UCSD-AML1 (cell line): ENCODE measurements at regions not wholly inside any gene's neighbourhood (a gene's known extent, or its start where the extent isn't known, plus 50 kb on each side); places are given as distances from the start of the nearest gene placed in this dataset.

Experiments
- DNase-seq: peaks from one replicate; lab custom pipeline; 2025; ENCODE audit not compliant: unreplicated experiment; lab: John Stamatoyannopoulos, UW

GRCh38 chr2:65799141-65799854 lies 366.9 kb upstream of the SPRED2 start:
- DNase-seq, result no peak

GRCh38 chr2:65798641-65799040 lies 366.2 kb upstream of the SPRED2 start:
- no peak for DNase-seq

- no peak for DNase-seq
Measured at GRCh38 chr2:65794994-65795393, 362.6 kb upstream of the SPRED2 start.

- DNase-seq, result no peak
Measured at GRCh38 chr2:65791404-65791975, 359.1 kb upstream of the SPRED2 start.

GRCh38 chr2:65790676-65790935 lies 358.2 kb upstream of the SPRED2 start:
- no peak for DNase-seq

GRCh38 chr2:65789923-65790675 lies 357.7 kb upstream of the SPRED2 start:
- DNase-seq, result no peak

GRCh38 chr2:65788556-65788955 lies 356.2 kb upstream of the SPRED2 start:
- no peak for DNase-seq

- no peak for DNase-seq
Measured at GRCh38 chr2:65786765-65787164, 354.4 kb upstream of the SPRED2 start.

- no peak for DNase-seq
Measured at GRCh38 chr2:65786007-65786717, 353.8 kb upstream of the SPRED2 start.

- no peak for DNase-seq
Measured at GRCh38 chr2:65782996-65783650, 350.7 kb upstream of the SPRED2 start.

- no peak for DNase-seq
Measured at GRCh38 chr2:65782186-65782585, 349.8 kb upstream of the SPRED2 start.

GRCh38 chr2:65781756-65782155 lies 349.4 kb upstream of the SPRED2 start:
- no peak for DNase-seq

GRCh38 chr2:65779021-65779420 lies 346.6 kb upstream of the SPRED2 start:
- no peak for DNase-seq

GRCh38 chr2:65778137-65778536 lies 345.7 kb upstream of the SPRED2 start:
- DNase-seq, result no peak

- no peak for DNase-seq
Measured at GRCh38 chr2:65775839-65776238, 343.4 kb upstream of the SPRED2 start.

GRCh38 chr2:65767946-65768345 lies 335.5 kb upstream of the SPRED2 start:
- no peak for DNase-seq

GRCh38 chr2:65766768-65767267 lies 334.4 kb upstream of the SPRED2 start:
- DNase-seq, result no peak

GRCh38 chr2:65765376-65765775 lies 333.0 kb upstream of the SPRED2 start:
- DNase-seq, result no peak

- no peak for DNase-seq
Measured at GRCh38 chr2:65762068-65762467, 329.7 kb upstream of the SPRED2 start.

- DNase-seq, result no peak
Measured at GRCh38 chr2:65754219-65754618, 321.8 kb upstream of the SPRED2 start.

GRCh38 chr2:65751408-65751807 lies 319.0 kb upstream of the SPRED2 start:
- no peak for DNase-seq
